GM18502 (cell line): ENCODE measurements at regions not wholly inside any gene's neighbourhood (a gene's known extent, or its start where the extent isn't known, plus 50 kb on each side); places are given as distances from the start of the nearest gene placed in this dataset.

ENCODE experiments used
- ATAC-seq: cut with Tn5 transposase; IDR thresholded peaks from one replicate; pipeline ENCODE4 v1.9.1; 2021; ENCODE audit warnings: mild to moderate bottlenecking; ENCODE audit not compliant: unreplicated experiment, poor library complexity

DNA sequence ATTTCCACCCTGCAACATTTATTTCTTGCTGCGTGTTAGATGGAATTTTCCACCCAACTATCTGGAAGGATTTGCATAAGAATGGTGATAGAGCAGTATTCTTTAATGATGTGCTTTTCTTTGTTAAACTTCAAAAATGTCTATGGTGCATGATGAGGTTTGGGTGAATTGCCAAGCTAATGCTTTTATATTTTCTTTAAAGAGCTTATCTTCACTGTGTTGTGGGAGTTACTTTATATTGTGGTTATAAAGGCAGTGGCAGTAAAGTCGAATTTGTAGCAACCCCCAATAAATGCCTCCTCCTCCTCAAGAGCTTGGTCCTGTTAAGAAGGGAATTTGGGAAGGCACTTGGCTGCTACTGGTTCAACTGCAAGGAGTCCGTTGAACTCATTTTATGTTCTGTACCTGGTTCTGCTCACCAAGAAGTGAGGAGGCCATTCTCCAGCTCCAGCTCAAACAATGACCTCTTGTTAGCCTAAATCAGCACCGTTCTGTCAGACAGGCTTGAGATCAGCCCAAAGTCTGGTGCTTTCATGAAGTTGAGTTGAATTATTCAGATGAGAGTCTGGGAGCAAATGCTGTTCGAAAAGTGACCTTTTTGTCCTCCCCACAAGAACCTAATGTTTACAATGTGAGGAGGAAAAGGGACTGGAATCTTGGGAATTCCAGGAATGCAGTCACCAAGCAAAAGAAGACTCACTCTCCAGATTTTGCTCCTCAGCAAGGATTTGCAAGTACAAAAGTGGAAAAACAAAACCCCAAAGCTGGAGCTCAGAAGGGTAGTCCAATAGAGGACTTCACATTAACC is 217.0 kb downstream of the TMEM38B start:
- ATAC-seq, result no peak

DNA sequence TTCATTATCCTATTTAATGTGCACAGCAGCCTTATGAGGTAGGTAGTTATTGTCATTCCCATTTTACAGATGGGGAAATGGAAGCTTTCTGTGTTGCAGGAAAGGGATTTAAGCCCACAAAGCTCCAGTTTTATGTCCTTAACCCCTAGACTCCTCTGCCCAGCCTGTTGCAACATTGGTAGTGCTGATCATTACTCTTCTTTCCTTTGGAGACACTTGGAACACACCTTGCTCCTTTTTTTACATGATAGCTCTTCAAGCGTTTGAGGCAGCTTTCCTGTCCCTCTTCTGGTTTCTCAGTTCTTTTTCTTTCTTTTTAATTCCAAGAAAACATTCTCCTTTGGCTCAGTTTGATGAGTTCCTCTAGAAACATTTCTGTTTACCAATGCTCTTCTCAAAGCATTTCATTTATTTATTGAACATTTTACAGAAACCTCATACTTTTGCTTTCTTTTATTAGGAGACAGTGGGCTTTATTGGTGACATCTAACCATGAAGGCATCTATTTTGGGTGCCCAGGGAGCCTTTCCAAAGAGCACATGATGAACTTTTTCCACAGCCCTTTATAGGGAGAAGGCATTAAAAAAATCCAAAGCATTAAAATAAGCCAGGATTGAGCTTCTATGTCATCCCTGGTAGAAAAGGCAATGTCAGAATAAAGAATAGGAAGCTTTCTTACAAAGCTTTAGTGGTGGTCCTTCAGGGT is 218.0 kb downstream of the TMEM38B start:
- no peak for ATAC-seq

DNA sequence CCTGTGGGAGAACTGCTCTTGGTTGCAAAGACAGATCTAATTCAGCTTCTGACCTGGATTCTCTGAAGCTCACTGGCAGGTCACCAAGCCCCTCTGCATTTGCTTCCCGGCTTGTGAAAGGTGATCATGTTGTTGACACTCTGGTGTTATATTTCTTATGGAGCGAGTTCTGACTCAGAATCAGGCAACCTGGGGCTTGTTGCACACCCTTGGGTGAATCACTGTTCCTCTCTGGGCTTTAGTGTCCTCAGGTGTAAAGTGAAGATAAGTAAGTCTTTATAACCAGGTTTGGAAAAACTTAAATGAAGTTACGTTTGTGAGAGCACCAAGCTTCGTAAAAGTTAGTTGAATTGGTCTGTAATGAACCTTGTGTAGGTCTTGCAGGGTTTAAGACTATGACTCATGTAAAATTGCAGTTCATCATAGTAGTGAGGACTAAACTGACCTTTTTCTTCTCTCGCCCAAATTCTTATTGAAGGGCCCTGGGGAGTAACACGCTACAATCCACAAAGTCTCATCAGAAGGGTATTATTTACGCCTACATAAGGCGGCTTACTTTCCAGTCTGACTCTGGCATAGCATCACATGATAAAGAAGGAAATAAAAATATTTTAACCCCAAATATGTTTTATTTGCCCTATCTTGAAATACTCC is 218.6 kb downstream of the TMEM38B start:
- no peak for ATAC-seq

DNA sequence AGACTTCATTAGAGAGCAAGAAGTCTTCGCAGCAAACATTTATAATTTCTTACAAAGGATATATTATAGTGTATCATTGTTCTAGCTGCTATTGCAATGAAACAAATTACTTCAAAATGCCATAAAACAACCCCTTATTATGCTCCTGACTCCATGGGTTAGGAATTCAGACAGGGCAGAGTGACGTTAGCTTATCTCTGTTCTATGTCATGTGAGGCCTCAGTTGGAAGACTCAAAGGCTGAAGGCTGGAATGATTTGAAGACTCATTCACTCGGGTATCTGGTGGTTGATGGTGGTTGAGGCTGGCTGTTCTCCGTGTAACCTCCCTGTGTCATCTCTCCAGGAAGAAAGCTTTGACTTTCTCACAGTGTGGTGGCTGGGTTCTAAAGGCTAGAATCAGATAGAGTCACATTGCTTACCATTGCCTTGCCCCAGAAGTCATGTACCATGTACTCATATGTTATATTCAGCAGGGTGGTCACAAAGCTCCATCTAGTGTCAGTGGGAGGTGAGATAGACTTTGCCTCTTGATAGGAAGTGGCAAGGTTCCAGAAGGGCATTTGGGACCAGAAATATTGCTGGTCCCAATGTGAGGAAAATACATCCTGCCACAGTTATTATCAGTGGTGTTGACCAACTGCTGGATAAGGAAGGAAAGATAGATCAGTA is 226.9 kb downstream of the TMEM38B start:
- ATAC-seq, result no peak

DNA sequence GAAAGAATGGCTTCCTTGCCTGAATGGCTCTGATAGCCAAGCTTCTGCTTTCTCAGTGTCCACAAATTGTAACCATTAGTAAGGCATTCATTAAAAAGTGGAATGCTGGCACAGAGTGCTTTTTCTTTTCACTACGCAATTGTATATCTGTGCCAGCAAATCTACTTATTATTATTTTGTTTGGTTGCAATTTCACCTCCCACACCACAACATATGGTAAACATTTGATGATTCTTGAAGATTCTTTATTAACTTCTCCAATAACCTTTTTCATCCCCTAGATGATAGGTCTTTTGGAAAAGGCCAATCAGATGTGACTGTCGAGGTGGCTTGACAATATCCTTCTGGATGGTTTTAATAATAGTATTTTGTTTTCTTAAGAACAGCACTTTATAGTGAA is 234.1 kb downstream of the TMEM38B start:
- no peak for ATAC-seq

DNA sequence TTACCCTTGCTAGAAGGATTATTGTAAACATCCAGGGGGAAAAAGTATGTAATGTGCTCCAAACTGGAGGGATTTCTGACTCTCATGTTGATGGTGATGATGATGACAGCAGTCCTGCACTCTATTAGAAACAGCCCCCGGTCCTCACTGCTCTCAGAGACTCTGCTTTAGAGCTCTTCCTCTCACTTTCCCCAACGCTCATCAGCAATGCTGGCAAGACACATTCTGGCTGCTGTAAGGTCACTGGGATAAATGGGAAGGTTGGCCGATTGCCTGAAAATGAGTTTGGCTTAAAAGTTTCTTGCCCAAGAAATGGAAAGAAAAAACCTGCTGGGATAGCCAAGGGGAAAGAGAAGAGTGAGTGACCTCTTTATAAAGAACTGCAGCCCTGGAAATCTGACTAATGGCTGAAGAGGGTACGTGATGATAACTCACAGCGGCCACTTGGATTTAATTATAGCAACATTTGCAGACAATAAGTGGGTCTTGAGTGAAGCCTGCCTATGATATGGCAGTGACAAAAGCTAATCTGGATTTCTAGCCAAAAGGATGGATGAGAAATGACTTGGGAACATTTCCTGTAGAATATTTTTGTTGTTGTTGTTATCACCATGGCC is 235.8 kb downstream of the TMEM38B start:
- ATAC-seq, result no peak

DNA sequence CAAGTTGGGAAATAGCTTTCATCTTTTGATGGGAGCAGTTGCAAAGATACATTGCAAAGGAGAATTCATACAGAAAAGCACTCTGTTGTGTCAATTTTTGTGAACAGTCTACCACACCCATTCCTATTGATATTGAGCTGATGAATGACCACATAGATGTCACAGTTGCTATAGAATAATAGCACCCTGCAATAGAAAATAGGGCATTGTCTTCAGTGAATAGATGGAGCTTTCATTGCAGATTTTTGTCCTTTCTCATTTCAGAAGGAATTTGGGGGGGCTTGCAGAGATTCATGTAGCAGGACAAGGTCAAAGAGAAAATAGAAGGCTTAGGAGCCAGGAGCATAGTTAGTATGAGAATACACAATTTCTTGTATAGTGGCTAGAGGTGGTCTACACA is 237.9 kb downstream of the TMEM38B start:
- no peak for ATAC-seq

DNA sequence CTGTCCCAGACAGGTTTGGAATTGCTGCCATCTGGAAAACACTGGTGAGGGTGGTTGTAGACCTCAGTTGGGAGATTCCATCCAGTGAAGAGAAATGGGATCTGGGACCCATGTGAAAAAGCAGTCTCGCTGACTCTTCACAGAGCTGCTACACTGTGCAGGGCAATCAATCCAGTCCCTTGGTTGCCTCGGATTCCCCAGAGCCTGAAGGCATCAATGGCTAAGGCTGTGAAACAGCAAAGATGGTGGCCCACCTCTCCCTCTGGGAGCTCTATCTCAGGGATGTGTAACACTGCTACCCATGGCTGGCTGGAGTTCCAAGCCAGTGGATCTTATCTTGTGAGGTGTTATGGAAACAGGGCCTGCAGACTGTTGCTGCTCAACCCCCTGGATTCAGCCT is 256.1 kb downstream of the TMEM38B start:
- no peak for ATAC-seq

DNA sequence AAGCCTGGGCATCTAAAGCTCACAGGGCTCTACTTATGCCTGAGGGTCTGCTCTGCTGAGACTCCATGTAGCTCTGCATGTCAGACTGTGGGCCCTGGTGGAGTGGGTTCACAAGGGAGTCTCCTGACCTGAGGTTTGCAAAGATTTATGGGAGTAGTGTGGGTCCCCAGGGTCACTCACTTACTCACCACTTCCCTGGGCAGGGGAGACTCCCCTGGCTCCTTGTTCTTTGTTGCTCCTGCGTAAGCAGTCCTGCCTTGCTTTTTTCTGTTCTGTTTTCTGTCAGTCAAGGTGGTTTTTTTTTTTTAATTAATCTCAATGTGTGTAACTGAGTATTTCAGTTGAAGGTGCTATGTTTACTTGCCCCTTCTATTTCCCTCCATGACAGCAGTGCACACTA is 256.6 kb downstream of the TMEM38B start:
- ATAC-seq, result no peak

DNA sequence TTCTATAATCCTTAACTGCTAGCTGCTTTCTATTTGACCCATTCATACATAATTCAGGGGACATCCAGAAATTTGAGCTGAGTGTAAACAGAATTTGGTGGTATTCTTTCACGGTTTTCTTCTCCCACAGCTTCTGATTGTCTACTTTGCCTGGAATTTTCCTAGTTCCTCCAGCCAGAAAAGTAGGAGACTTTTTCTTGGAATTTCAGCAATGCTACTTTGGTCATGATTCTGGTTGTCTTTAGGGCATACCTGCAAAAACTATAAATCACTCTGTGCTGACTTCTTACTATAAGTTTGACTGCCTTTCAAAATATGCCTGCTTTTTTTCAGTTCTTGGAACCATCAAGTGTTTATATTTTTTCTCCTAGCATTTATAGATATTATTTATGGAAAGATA is 260.2 kb downstream of the TMEM38B start:
- no peak for ATAC-seq

DNA sequence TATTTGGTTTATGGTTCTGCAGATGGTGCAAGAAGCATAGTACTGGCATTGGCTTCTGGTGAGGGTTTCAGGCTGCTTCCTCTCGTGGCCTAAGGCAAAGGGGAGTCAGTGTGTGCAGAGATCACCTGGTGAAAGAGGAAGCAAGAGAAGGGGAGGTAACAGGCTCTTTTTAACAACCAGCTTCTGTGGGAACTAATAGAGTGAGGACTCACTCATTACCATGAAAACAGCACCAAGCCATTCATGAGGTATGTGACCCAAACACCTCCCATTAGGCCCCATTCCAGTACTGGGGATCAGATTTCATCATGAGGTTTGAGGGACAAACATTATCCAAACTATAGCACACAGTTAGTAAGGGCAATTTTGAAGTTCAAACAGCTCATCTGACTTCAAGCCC is 263.5 kb downstream of the TMEM38B start:
- peak; percentile 54 for ATAC-seq

DNA sequence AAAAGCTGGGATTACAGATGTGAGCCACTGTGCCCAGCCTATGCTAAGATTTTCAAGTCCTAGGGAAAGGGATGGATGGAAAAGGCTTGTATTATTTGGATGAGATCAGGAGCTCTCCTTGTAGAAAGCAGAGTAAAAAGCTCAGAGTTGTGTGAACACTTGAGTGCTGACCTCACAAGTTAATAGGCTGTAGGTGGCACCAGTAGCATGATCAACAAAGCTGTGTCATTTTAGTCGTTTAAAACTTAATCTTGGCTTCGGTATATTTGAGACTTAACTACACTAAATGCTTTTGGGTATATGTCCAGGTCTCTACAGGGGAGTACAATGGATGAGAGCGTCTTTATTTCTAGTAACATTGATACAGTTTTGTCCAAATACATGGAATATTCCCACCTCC is 264.2 kb downstream of the TMEM38B start:
- no peak for ATAC-seq

DNA sequence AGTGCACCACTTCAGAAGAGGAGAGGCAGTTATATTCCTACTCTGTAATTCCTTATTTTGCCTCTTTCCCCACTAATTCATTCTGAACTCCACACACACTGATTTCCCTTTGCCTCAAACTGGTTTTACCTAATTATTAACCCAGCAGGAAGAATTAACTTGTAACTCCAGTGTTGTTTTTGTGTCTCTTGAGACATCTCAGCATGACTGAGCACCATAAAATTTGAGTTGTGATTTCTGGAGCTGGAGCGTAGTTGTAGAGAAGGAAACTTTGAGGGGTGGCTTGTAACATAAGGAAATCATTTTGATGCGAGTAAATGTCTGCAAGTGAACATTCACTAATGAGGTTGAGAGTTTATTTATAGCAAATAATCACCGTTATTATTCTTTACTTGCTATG is 265.2 kb downstream of the TMEM38B start:
- no peak for ATAC-seq

DNA sequence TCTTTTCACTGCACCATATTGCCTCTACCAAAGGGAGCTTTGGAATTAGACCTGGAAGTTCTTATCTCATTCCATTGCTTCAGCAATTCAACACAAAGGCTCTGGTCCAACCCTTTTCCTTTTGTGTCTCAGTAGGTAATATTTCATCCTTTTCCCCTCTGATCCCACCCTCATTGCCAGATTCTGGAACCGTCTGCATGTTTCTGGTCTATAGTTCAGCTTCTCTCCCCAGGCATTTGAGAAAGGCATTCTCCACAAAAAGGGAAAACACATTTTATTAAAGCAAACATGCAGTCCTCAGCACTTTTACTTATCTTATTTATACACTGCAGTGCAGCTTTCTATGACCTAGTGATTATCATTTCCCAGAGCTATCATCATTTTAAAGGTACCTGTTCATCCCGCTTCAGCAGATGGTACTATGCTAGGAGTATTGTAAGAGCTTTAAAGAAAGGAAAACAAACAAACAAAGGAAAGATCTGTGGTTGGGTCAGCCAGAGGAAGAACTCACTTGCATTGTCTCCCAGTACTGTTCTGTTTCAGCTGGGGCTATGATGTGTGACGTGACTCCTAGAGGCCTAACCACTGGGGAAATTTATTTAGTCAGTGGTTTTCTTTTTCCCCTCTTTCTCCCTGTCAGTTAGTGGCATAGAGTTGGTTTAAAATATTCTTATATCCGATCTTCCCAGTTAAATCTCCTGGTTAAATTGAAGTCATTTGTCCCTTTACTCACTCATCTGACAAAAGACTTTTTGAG is 269.2 kb downstream of the TMEM38B start:
- ATAC-seq, result no peak

DNA sequence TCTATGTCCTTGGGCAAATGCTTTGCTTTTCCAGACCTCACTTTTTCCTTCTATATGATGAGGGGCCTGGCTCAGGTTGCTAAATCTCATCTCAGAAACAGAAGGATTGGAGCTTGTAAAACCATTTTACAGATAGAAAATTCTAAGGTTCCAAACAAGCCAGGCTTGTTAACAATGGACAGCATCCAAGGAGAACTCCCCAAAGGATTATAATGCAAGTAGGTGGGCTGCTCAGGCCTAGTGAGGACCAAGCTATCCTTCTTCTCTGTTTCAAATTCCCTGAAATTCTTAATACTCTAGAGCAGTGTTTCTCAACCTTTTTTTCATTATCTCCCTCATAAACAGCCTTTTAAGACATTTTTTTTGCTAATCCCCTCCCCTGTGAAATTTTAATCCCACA is 269.8 kb downstream of the TMEM38B start:
- no peak for ATAC-seq

DNA sequence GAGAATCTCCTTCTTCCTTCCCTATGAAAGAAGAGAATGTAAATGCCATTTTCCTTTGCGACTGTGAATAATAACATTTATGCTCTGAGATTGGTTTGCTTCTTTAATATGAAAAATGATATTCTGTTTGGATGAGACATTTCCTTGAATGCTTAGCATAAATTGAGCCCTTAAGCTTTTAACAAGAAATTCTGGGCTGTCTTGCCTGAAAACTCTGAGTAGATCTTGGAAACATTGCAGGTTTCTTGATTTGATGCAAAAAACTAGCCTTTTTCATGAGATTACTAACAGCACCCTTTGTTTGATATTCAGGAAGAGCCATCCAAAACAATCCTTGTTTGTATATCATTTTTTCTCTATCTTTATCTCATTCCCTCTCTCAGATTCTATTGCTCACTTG is 272.5 kb downstream of the TMEM38B start:
- no peak for ATAC-seq

DNA sequence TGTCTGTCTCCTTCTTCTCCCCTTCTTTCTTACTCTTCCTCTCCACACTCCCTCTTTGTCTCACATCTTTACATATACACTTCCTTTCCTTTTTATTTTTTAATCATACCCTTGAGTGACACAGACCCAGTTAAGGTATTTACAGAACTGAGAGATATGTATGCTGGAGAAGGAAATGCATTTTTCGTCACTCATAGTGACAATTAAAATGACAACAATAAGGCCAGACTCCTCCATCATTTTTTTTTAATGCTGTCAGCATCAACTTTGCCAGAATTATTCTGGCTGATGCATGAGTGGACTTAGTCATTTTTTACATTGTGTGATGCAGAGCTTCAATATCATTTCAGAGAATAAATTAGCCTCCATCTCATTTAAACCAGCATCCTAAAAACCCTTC is 272.9 kb downstream of the TMEM38B start:
- ATAC-seq, result no peak

DNA sequence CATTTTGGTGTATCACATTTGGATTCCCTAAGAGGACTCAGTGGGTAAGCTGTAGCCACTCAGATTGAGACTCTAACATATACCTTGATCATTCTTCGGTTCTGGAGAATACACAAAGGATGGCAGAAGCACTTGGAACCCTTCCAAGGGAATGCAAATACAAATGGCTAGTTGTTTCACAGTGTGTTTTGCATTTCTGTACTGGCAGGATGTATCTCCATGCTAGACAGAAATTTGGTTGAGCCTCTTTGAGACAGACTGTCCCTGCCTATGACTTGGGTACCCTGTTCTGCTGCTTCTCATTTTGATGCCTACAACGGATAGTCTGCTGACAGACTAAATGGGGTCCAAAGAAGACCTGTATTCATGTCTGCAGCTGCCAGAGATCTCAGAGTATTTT is 273.5 kb downstream of the TMEM38B start:
- no peak for ATAC-seq

DNA sequence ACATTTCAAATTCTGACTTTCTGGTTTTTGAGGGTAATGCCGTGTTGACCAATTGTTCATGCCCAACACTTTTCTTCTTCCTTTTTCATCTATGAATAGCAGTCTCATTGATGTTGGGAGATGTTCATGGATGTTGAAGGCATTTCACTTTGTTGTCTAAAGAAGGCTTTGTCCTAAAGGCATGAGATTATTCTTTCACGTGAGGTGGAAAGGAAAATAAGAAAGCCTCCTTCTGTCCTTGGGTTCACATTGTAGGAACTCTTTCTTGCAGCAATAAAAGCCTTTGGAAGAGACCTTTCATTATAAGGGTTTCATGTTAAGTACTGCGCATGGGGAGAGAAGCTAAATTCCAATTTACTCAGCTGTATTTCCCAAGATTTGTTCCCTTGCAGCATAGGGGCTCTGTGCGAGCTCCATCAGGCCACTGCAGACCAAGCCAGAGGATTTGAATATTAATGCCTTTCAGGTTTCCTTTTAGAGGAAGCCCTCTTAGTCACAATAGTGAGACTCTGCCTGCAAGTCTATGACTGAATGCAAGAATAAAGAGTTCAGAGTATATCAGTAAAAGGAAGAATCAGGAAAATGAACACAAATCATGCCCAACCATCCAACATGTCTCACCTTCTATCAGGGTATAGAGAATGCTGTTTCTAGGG is 274.6 kb downstream of the TMEM38B start:
- no peak for ATAC-seq
